Endodermal cell (in vitro differentiated cells): ENCODE measurements at regions not wholly inside any gene's neighbourhood (a gene's known extent, or its start where the extent isn't known, plus 50 kb on each side); places are given as distances from the start of the nearest gene placed in this dataset.

Experiments used
- DNase-seq: peaks from one replicate; pipeline ENCODE4 v3.0.0-alpha.2; 2017
- H3K27ac ChIP-seq: 2 replicates; pipeline ENCODE4 v1.5.1; 2013; ENCODE audit warnings: mild to moderate bottlenecking, low read depth, low read length, moderate library complexity
- H3K27me3 ChIP-seq: 2 replicates; pipeline ENCODE4 v1.6.1; 2013; ENCODE audit warnings: mild to moderate bottlenecking, low read length, moderate library complexity; ENCODE audit not compliant: insufficient read depth, control insufficient read depth, poor library complexity, severe bottlenecking
- H3K36me3 ChIP-seq: 2 replicates; pipeline ENCODE4 v1.7.0; 2013; ENCODE audit warnings: mild to moderate bottlenecking, low read length, moderate library complexity; ENCODE audit not compliant: control insufficient read depth, insufficient read depth
- H3K4me1 ChIP-seq: one replicate; pipeline ENCODE4 v1.7.0; 2013; ENCODE audit warnings: low read length; ENCODE audit not compliant: control insufficient read depth, insufficient read depth
- H3K4me3 ChIP-seq: 2 replicates; pipeline ENCODE4 v1.5.1; 2013; ENCODE audit warnings: mild to moderate bottlenecking, low read length, moderate library complexity
- H3K9ac ChIP-seq: 2 replicates; pipeline ENCODE4 v1.6.1; 2013; ENCODE audit warnings: mild to moderate bottlenecking, low read length, moderate library complexity; ENCODE audit not compliant: poor library complexity, severe bottlenecking; ENCODE audit errors: extremely low read depth
- H3K9me3 ChIP-seq: 2 replicates; pipeline ENCODE4 v1.6.1; 2013; ENCODE audit warnings: mild to moderate bottlenecking, low read length, moderate library complexity; ENCODE audit not compliant: control insufficient read depth
- H3K27ac Mint-ChIP-seq: 2 replicates; pipeline ENCODE4 v1.8.0; 2020; ENCODE audit warnings: mixed read lengths
- H3K27me3 Mint-ChIP-seq: 2 replicates; pipeline ENCODE4 v1.8.0; 2021; ENCODE audit warnings: mild to moderate bottlenecking, mixed read lengths; ENCODE audit not compliant: insufficient read depth
- H3K36me3 Mint-ChIP-seq: 2 replicates; pipeline ENCODE4 v1.8.0; 2020; ENCODE audit warnings: low read depth, mixed read lengths
- H3K4me1 Mint-ChIP-seq: 2 replicates; pipeline ENCODE4 v1.8.0; 2020; ENCODE audit warnings: mixed read lengths
- H3K4me3 Mint-ChIP-seq: 2 replicates; pipeline ENCODE4 v1.8.0; 2020; ENCODE audit warnings: mild to moderate bottlenecking, moderate library complexity, mixed read lengths
- H3K9me3 Mint-ChIP-seq: 2 replicates; pipeline ENCODE4 v1.8.0; 2020; ENCODE audit warnings: mild to moderate bottlenecking, mixed read lengths
- WGBS, 2 experiments: methylation state at CpG; one replicate each; pipeline versions ENCODE4 v1.1.5 to v1.1.7; 2013; ENCODE audit warnings: missing lambda C conversion rate in 2 of 2, mixed read lengths in 1 of 2; ENCODE audit not compliant: insufficient coverage in 1 of 2, insufficient read length in 1 of 2; 5-methylcytosine and 5-hydroxymethylcytosine counted together
- TF ChIP-seq, protein P1 (sequence below): fragments of 200-600 bp; sonication (generic); conservative IDR thresholded peaks from 2 replicates; pipeline ENCODE4 v1.5.0; 2021; ENCODE audit warnings: antibody characterized with exemption, mild to moderate bottlenecking

DNA sequence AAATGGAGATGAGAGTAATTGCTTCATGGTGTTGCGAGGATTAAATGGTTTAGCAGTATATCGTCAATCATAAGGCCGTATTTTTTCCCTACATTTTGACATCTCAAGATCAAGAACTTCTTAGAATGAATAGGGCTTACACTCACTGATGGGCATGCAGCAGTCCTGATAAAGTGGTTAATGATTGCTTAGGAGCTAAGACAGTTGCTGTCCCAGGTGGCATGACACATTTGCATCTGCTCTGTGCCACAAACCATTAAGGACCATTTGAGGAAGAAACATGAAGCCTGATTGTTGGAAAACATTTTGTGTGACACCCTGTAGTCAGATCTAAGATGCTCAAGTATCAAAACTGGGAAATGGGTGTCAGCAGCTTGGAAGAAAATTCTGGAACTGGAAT lies 81.0 kb upstream of the SGIP1 start:
- Histone ChIP-seq H3K27ac (no peak overlapping the region), H3K9ac (no peak overlapping the region), H3K4me1 (peaks cover 6% of the 10 kb centered on the region), H3K36me3 (no peaks in the 10 kb centered on the region), H3K4me3 (no peak overlapping the region), H3K9me3 (no peaks in the 10 kb centered on the region), H3K27me3 (no peaks in the 10 kb centered on the region)
- H3K4me3 Mint-ChIP-seq = no peak overlapping the region
- H3K36me3 Mint-ChIP-seq = no peaks in the 10 kb centered on the region
- DNase-seq = no peak
- no peaks in the 10 kb centered on the region for H3K27me3 Mint-ChIP-seq
- H3K4me1 Mint-ChIP-seq = peaks cover 29% of the 10 kb centered on the region
- H3K9me3 Mint-ChIP-seq = no peaks in the 10 kb centered on the region
- H3K27ac Mint-ChIP-seq = no peak overlapping the region
- 93 to 100% methylated on average over 3 of the region's 3 CpGs for WGBS, 2 experiments
- TF ChIP-seq, protein P1, sequence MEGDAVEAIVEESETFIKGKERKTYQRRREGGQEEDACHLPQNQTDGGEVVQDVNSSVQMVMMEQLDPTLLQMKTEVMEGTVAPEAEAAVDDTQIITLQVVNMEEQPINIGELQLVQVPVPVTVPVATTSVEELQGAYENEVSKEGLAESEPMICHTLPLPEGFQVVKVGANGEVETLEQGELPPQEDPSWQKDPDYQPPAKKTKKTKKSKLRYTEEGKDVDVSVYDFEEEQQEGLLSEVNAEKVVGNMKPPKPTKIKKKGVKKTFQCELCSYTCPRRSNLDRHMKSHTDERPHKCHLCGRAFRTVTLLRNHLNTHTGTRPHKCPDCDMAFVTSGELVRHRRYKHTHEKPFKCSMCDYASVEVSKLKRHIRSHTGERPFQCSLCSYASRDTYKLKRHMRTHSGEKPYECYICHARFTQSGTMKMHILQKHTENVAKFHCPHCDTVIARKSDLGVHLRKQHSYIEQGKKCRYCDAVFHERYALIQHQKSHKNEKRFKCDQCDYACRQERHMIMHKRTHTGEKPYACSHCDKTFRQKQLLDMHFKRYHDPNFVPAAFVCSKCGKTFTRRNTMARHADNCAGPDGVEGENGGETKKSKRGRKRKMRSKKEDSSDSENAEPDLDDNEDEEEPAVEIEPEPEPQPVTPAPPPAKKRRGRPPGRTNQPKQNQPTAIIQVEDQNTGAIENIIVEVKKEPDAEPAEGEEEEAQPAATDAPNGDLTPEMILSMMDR = no peak

DNA sequence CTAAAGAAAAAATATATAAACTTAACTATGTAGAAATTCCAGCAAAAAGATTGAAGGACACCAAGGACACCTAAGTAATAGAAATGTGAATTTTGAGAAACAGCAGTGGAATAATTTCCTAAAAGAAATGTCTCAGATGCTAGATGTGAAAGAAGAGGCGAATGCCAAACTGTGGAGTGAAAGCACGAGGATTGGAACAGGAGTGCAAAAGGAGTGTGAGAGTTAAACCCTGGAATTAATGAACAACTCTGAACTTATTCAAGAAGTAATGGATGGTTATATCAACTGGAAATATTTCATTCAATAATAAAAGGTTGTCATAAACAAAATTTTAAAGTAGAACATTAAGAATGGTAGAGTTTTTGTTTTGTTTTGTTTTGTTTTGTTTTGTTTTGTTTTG lies 78.5 kb upstream of the SGIP1 start:
- Mint-ChIP-seq H3K36me3 (no peaks in the 10 kb centered on the region), H3K4me1 (peaks cover 22% of the 10 kb centered on the region), H3K27ac (no peak overlapping the region), H3K4me3 (no peak overlapping the region), H3K9me3 (no peaks in the 10 kb centered on the region), H3K27me3 (no peaks in the 10 kb centered on the region)
- H3K27ac ChIP-seq = no peak overlapping the region
- WGBS, 2 experiments = 90 to 100% methylated on average over 2 of the region's 2 CpGs
- peaks cover 6% of the 10 kb centered on the region for H3K4me1 ChIP-seq
- no peaks in the 10 kb centered on the region for H3K9me3 ChIP-seq
- H3K9ac ChIP-seq = no peak overlapping the region
- no peaks in the 10 kb centered on the region for H3K36me3 ChIP-seq
- DNase-seq = no peak
- no peaks in the 10 kb centered on the region for H3K27me3 ChIP-seq
- TF ChIP-seq, protein P1 = no peak
- no peak overlapping the region for H3K4me3 ChIP-seq

DNA sequence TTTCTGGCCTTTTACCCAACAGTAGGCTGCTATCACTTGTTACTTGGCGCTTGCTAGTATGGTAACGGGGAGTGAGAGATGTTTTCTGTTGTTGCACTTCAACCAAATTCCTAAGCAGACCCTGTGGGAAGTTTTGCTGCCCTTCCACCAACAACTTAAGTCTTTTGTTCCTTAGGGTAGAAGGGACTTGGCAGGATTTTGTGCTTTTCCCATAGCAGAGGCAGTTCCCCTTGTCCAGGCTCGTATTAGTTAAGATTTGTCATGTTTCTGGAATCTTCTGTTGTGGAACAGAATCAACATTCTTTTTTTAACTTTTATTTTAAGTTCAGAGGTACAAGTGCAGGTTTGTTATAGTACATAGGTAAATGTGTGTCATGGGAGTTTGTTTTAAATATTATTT lies 73.2 kb upstream of the SGIP1 start:
- Histone ChIP-seq H3K9ac (no peak overlapping the region), H3K27ac (no peak overlapping the region), H3K36me3 (no peaks in the 10 kb centered on the region), H3K4me1 (no peaks in the 10 kb centered on the region), H3K4me3 (no peak overlapping the region), H3K27me3 (no peaks in the 10 kb centered on the region), H3K9me3 (peaks cover 20% of the 10 kb centered on the region)
- no peak for DNase-seq
- H3K4me1 Mint-ChIP-seq = no peaks in the 10 kb centered on the region
- TF ChIP-seq, protein P1 = no peak
- 83 to 92% methylated on average over 2 to 3 of the region's 3 CpGs for WGBS, 2 experiments
- no peaks in the 10 kb centered on the region for H3K27me3 Mint-ChIP-seq
- no peak overlapping the region for H3K27ac Mint-ChIP-seq
- H3K36me3 Mint-ChIP-seq = no peaks in the 10 kb centered on the region
- H3K9me3 Mint-ChIP-seq = peaks cover 30% of the 10 kb centered on the region
- H3K4me3 Mint-ChIP-seq = no peak overlapping the region
